Panc1 (cell line): ENCODE measurements at regions not wholly inside any gene's neighbourhood (a gene's known extent, or its start where the extent isn't known, plus 50 kb on each side); places are given as distances from the start of the nearest gene placed in this dataset.

Source experiments
- ATAC-seq: fragments of 200-7000 bp; cut with Tn5 transposase; 2 replicates; pipeline ENCODE4 v1.9.1; 2020; ENCODE audit warnings: mild to moderate bottlenecking, moderate library complexity
- BruUV-seq: library from RNA; stranded (reverse); fragments of 400-500 nt; replicated peaks from 2 replicates; lab custom pipeline; 2021; lab: Mats Ljungman, UMichigan
- CTCF ChIA-PET: fragments of 300-600 bp; sonication (Branson Sonifier 250); formaldehyde crosslinking; loops from one replicate; lab custom pipeline; 2022; ENCODE audit warnings: antibody characterized with exemption; lab: Charles Lee
- POLR2A ChIA-PET: fragments of 300-600 bp; sonication (Branson Sonifier 250); formaldehyde crosslinking; loops from one replicate; lab custom pipeline; 2022; ENCODE audit warnings: antibody characterized with exemption; lab: Charles Lee
- DNase-seq: peaks from one replicate; pipeline ENCODE4 v3.0.0-alpha.2; 2010; ENCODE audit warnings: low read depth, low spot score
- H3K27ac ChIP-seq: 2 replicates; pipeline ENCODE4 v1.5.1; 2011; ENCODE audit warnings: mild to moderate bottlenecking, low read length, inconsistent platforms
- H3K27me3 ChIP-seq: fragments of 200-500 bp; sonication (Bioruptor generic); 2 replicates; pipeline ENCODE4 v1.6.0; 2014; ENCODE audit warnings: low read length, inconsistent platforms; ENCODE audit not compliant: control insufficient read depth, insufficient read depth
- H3K36me3 ChIP-seq: fragments of 200-500 bp; sonication (Bioruptor generic); 2 replicates; pipeline ENCODE4 v1.5.1; 2014; ENCODE audit warnings: inconsistent platforms, mild to moderate bottlenecking, low read length, moderate library complexity; ENCODE audit not compliant: control insufficient read depth, insufficient read depth
- H3K4me1 ChIP-seq: 2 replicates; pipeline ENCODE4 v1.5.1; 2011; ENCODE audit warnings: inconsistent platforms, mild to moderate bottlenecking, low read length, moderate library complexity; ENCODE audit not compliant: control insufficient read depth, insufficient read depth
- H3K4me3 ChIP-seq, 2 experiments: 2 replicates each; pipeline ENCODE4 v1.5.1; 2011 to 2012; ENCODE audit warnings: low read depth in 2 of 2, low read length in 2 of 2, mild to moderate bottlenecking in 2 of 2, inconsistent platforms in 1 of 2, moderate library complexity in 1 of 2
- H3K9me3 ChIP-seq: fragments of 200-500 bp; sonication (Bioruptor generic); 2 replicates; pipeline ENCODE4 v1.5.1; 2014; ENCODE audit warnings: low read depth, mild to moderate bottlenecking, inconsistent platforms, low read length, moderate library complexity; ENCODE audit not compliant: control insufficient read depth, insufficient read depth
- CTCF ChIP-seq: fragments of 450-650 bp; IDR thresholded peaks from 2 replicates; pipeline ENCODE4 v1.5.1; 2017; ENCODE audit warnings: mild to moderate bottlenecking
- POLR2AphosphoS5 ChIP-seq: IDR thresholded peaks from 2 replicates; pipeline ENCODE4 v1.6.1; 2012; ENCODE audit warnings: mild to moderate bottlenecking, low read depth, low read length, moderate library complexity
- SIN3A ChIP-seq: IDR thresholded peaks from 2 replicates; pipeline ENCODE4 v1.6.1; 2012; ENCODE audit warnings: low read depth, mild to moderate bottlenecking, low read length, moderate library complexity, borderline replicate concordance; ENCODE audit not compliant: insufficient read depth
- TCF7L2 ChIP-seq: IDR thresholded peaks from 2 replicates; pipeline ENCODE4 v1.6.1; 2011; ENCODE audit warnings: mild to moderate bottlenecking, low read depth, low read length, inconsistent platforms
- in situ Hi-C: cut with HindIII; loops from 2 replicates; pipeline ENCODE4 v1.10.0; 2016; ENCODE audit warnings: low sequenced_read_pairs, low pct_unique_long_range_greater_than_20kb
- intact Hi-C: fragments of 100-400 bp; cut with micrococcal nuclease; formaldehyde crosslinking; loops from one replicate; pipeline ENCODE4 v1.10.0; 2022; ENCODE audit not compliant: unreplicated experiment
- TF ChIP-seq, protein P1 (sequence below), 2 experiments: IDR thresholded peaks; 2 replicates each; pipeline ENCODE4 v1.6.1; 2011 to 2012; ENCODE audit warnings: low read depth in 2 of 2, control low read depth in 1 of 2, low read length in 1 of 2, mild to moderate bottlenecking in 1 of 2, moderate library complexity in 1 of 2; ENCODE audit not compliant: insufficient read depth in 1 of 2

- in situ Hi-C loops (no loop called here), intact Hi-C loops (no loop called here)
- H3K9me3 ChIP-seq: no peaks in the 10 kb centered on the region
- no peaks in the 10 kb centered on the region for H3K27me3 ChIP-seq
- DNase-seq (no peak), ATAC-seq (no peak)
- BruUV-seq: no TSS peak
- ChIA-PET CTCF (no interaction called here), POLR2A (no interaction called here)
- no peak overlapping the region for H3K27ac ChIP-seq
- no peak overlapping the region for H3K4me3 ChIP-seq
- no peaks in the 10 kb centered on the region for H3K36me3 ChIP-seq
- no peak for TF ChIP-seq CTCF
- TF ChIP-seq SIN3A: no peak
- TF ChIP-seq, protein P1, sequence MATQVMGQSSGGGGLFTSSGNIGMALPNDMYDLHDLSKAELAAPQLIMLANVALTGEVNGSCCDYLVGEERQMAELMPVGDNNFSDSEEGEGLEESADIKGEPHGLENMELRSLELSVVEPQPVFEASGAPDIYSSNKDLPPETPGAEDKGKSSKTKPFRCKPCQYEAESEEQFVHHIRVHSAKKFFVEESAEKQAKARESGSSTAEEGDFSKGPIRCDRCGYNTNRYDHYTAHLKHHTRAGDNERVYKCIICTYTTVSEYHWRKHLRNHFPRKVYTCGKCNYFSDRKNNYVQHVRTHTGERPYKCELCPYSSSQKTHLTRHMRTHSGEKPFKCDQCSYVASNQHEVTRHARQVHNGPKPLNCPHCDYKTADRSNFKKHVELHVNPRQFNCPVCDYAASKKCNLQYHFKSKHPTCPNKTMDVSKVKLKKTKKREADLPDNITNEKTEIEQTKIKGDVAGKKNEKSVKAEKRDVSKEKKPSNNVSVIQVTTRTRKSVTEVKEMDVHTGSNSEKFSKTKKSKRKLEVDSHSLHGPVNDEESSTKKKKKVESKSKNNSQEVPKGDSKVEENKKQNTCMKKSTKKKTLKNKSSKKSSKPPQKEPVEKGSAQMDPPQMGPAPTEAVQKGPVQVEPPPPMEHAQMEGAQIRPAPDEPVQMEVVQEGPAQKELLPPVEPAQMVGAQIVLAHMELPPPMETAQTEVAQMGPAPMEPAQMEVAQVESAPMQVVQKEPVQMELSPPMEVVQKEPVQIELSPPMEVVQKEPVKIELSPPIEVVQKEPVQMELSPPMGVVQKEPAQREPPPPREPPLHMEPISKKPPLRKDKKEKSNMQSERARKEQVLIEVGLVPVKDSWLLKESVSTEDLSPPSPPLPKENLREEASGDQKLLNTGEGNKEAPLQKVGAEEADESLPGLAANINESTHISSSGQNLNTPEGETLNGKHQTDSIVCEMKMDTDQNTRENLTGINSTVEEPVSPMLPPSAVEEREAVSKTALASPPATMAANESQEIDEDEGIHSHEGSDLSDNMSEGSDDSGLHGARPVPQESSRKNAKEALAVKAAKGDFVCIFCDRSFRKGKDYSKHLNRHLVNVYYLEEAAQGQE (IDR thresholded peaks at IDR 0.05; ENCODE audit: insufficient read depth in 1 of 2, low read depth in 2 of 2, low read length in 1 of 2): no peak
- TF ChIP-seq POLR2AphosphoS5: no peak
- TF ChIP-seq TCF7L2: no peak
- H3K4me1 ChIP-seq: no peaks in the 10 kb centered on the region
Measured at GRCh38 chrX:148259990-148260389, 240.4 kb upstream of the AFF2 start.

DNA sequence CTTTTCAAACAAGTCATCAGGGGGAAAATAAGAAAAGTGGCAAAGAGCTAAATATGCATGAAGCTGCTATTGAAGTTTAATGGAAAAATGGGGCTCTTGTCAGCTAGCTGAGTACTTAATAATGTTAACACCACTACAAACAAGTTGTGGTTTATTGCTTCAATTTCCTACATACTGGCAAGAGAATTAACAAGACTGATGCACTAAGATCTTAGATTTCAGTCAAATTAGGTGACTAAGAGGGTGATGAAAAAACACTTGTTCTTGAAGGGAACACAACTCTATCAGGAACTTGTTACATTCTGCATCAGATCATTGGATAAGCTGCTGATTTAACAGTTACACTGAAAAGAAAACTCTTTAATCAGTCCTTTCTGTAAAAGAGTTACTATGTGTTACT is 234.6 kb upstream of the AFF2 start:
- Histone ChIP-seq H3K36me3 (no peaks in the 10 kb centered on the region), H3K27ac (no peak overlapping the region), H3K27me3 (no peaks in the 10 kb centered on the region), H3K9me3 (no peaks in the 10 kb centered on the region), H3K4me3 (no peak overlapping the region), H3K4me1 (no peaks in the 10 kb centered on the region)
- POLR2A ChIA-PET: no interaction called here
- in situ Hi-C loops: no loop called here
- CTCF ChIA-PET: no interaction called here
- no peak for TF ChIP-seq SIN3A
- intact Hi-C loops: no loop called here
- no peak for ATAC-seq
- no TSS peak for BruUV-seq
- DNase-seq: no peak

DNA sequence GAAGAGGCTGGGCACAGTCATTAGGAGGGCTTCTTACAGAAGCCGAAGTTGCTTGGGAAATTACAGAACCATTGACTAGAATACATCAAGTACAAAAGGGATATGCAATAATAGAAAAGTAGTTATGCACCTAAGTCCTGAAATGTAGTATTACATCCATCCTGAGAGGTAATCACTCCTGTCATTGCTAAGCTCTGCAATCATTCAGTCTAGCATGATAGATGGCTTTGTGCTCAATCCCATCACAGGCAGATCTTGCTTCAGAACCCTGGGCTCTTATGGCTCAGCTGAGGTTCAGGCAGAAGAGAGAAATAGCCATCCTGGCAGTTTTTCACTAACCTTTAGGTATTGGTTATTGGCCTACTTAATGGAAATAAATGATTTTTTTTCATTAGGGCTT is 231.7 kb upstream of the AFF2 start:
- Histone ChIP-seq H3K9me3 (no peaks in the 10 kb centered on the region), H3K4me1 (no peaks in the 10 kb centered on the region), H3K27me3 (no peaks in the 10 kb centered on the region), H3K27ac (no peak overlapping the region), H3K36me3 (no peaks in the 10 kb centered on the region), H3K4me3 (no peak overlapping the region)
- in situ Hi-C loops: no loop called here
- BruUV-seq: no TSS peak
- intact Hi-C loops: no loop called here
- ChIA-PET CTCF (no interaction called here), POLR2A (no interaction called here)
- TF ChIP-seq POLR2AphosphoS5 (no peak), SIN3A (no peak), CTCF (no peak), TCF7L2 (no peak)
- TF ChIP-seq, protein P1 (IDR thresholded peaks at IDR 0.05; ENCODE audit: insufficient read depth in 1 of 2, low read depth in 2 of 2, low read length in 1 of 2): no peak
- DNase-seq (no peak), ATAC-seq (no peak)
